Gastroesophageal sphincter (tissue), 4 donors: ENCODE measurements at regions not wholly inside any gene's neighbourhood (a gene's known extent, or its start where the extent isn't known, plus 50 kb on each side); places are given as distances from the start of the nearest gene placed in this dataset.
"Not testable (repeated sequence)": the region's sequence is repeated elsewhere in the genome, so short reads cannot be mapped to it uniquely, and the experiment has no call there.

ENCODE experiments used
- ATAC-seq: fragments of 150-250 bp; one replicate; pipeline ENCODE4 v1.9.1; 2016; ENCODE audit warnings: mild to moderate bottlenecking, moderate library complexity
- H3K27ac ChIP-seq, 4 donors: fragments of 200-600 bp; sonication (generic) in 3 of 4; 1 replicate in 3 of 4; 2 replicates in 1 of 4; pipeline ENCODE4 v1.5.1; 2016 to 2019
- H3K27me3 ChIP-seq: fragments of 200-600 bp; sonication (generic); one replicate; pipeline ENCODE4 v1.5.1; 2019
- H3K36me3 ChIP-seq, 2 donors: fragments of 200-600 bp; sonication (generic); one replicate each; pipeline ENCODE4 v1.5.1; 2019; ENCODE audit warnings: control low read depth in 1 of 2
- H3K4me1 ChIP-seq, 3 donors: fragments of 200-600 bp; sonication (generic); 1 replicate in 2 of 3; 2 replicates in 1 of 3; pipeline ENCODE4 v1.5.1; 2016 to 2019; ENCODE audit warnings: control low read depth in 2 of 3
- H3K4me3 ChIP-seq, 2 donors: fragments of 200-600 bp; sonication (generic); one replicate each; pipeline ENCODE4 v1.5.1; 2019; ENCODE audit warnings: mild to moderate bottlenecking in 1 of 2, moderate library complexity in 1 of 2
- H3K9me3 ChIP-seq, 3 donors: fragments of 200-600 bp; sonication (generic); one replicate each; pipeline ENCODE4 v1.5.1; 2017 to 2019; ENCODE audit warnings: control low read depth in 2 of 3
- EP300 ChIP-seq: sonication (generic); formaldehyde crosslinking; IDR thresholded peaks from one replicate; pipeline ENCODE4 v1.6.1; 2017; ENCODE audit warnings: antibody characterized with exemption, mild to moderate bottlenecking
- POLR2A ChIP-seq, 2 donors: fragments of 450-650 bp; IDR thresholded peaks; one replicate each; pipeline ENCODE4 v1.6.1; 2017; ENCODE audit warnings: antibody characterized with exemption in 2 of 2, mild to moderate bottlenecking in 2 of 2, moderate library complexity in 1 of 2
- POLR2AphosphoS5 ChIP-seq: sonication (generic); formaldehyde crosslinking; IDR thresholded peaks from one replicate; pipeline ENCODE4 v1.6.1; 2017; ENCODE audit warnings: antibody characterized with exemption
- WGBS, 2 donors: methylation state at CpG; one replicate each; pipeline ENCODE4 v1.1.5; 2018; ENCODE audit warnings: low coverage in 1 of 2; 5-methylcytosine and 5-hydroxymethylcytosine counted together
- TF ChIP-seq, protein P1 (sequence below), 4 experiments: fragments of 200-600 bp in 2 of 4; fragments of 450-650 bp in 2 of 4; sonication (generic) in 1 of 4; IDR thresholded peaks; one replicate each; pipeline ENCODE4 v1.5.1; 2017 to 2019; ENCODE audit warnings: antibody characterized with exemption in 4 of 4, mild to moderate bottlenecking in 2 of 4, moderate library complexity in 2 of 4

DNA sequence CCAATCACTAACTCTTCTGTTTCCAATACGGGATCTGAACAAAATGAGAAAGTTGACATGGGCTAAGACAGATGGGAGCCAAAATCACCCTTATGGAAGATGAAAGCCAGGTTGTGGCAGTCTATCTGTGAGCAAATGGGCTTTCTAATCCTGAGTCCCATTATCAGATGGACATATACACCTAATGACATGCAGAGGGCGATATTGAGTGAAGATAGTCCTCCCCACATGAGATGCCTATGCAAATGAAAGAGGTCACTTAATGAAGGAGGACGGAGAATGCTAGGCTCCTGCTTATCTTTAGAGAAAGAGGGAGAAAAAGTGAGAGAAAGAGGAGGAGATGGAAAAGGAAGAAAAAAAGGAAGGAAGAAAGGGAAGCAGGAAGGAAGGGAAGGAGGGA lies 547.5 kb downstream of the NLGN4X start:
- H3K27me3 ChIP-seq, result no peaks in the 10 kb centered on the region
- H3K4me1 ChIP-seq, result no peaks in the 10 kb centered on the region
- H3K27ac ChIP-seq, result no peak overlapping the region
- no peaks in the 10 kb centered on the region for H3K36me3 ChIP-seq
- no peak for ATAC-seq
- H3K9me3 ChIP-seq, result no peaks in the 10 kb centered on the region
- H3K4me3 ChIP-seq, result no peak overlapping the region
- 47 to 53% methylated on average over 3 of the region's 3 CpGs for WGBS, 2 donors
- TF ChIP-seq POLR2AphosphoS5 (no peak), POLR2A (IDR thresholded peaks at IDR 0.05) (no peak), EP300 (no peak)
- TF ChIP-seq, protein P1, sequence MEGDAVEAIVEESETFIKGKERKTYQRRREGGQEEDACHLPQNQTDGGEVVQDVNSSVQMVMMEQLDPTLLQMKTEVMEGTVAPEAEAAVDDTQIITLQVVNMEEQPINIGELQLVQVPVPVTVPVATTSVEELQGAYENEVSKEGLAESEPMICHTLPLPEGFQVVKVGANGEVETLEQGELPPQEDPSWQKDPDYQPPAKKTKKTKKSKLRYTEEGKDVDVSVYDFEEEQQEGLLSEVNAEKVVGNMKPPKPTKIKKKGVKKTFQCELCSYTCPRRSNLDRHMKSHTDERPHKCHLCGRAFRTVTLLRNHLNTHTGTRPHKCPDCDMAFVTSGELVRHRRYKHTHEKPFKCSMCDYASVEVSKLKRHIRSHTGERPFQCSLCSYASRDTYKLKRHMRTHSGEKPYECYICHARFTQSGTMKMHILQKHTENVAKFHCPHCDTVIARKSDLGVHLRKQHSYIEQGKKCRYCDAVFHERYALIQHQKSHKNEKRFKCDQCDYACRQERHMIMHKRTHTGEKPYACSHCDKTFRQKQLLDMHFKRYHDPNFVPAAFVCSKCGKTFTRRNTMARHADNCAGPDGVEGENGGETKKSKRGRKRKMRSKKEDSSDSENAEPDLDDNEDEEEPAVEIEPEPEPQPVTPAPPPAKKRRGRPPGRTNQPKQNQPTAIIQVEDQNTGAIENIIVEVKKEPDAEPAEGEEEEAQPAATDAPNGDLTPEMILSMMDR (IDR thresholded peaks at IDR 0.05), result no peak

DNA sequence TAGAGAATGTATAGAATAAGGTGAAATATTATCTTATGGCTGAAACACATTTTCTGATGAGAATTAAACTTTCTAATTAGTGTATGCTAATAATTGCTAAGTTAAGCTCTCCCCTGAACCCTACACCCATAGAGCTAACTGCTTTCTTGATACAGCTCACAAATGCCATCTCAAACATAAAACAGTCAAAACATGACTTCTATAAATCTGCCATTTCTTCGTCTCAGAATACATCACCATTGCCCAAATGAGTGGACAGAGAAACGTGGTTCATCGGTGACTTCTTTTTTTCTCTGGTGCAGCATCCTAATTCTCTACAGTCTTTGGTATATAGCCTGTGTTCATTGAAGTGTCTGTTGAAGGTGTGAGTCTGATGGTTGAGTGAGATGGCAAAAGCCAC lies 554.6 kb downstream of the NLGN4X start:
- no peaks in the 10 kb centered on the region for H3K27me3 ChIP-seq
- TF ChIP-seq, protein P1 (IDR thresholded peaks at IDR 0.05), result no peak
- TF ChIP-seq POLR2AphosphoS5 (no peak), EP300 (no peak), POLR2A (IDR thresholded peaks at IDR 0.05) (no peak)
- H3K27ac ChIP-seq, result no peak overlapping the region
- H3K4me3 ChIP-seq, result no peak overlapping the region
- no peaks in the 10 kb centered on the region for H3K9me3 ChIP-seq
- ATAC-seq, result no peak
- WGBS, 2 donors, result 50% methylated on average over 2 of the region's 3 CpGs; no CpG with 5 or more reads in 1 of the 2 donors
- no peaks in the 10 kb centered on the region for H3K36me3 ChIP-seq
- no peaks in the 10 kb centered on the region for H3K4me1 ChIP-seq

DNA sequence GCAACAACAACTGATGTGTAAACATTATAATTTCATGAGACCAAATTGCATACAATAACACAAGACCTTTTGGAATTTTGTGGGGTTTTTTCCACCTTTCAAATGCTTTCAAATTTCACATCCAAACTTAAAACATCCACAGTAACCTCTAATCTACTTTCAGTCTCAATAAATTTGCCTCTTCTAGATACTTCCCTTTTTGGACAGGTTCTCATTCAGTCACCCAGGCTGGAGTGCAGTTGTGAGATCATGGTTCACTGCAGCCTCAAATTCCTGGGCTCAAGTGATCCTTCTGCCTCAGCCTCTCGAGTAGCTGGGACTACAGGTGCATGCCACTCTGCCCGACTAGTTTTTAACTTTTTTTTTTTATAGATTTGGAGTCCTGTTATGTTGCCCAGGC lies 556.6 kb downstream of the NLGN4X start:
- no peak overlapping the region for H3K27ac ChIP-seq
- H3K36me3 ChIP-seq, result no peaks in the 10 kb centered on the region
- no peaks in the 10 kb centered on the region for H3K27me3 ChIP-seq
- TF ChIP-seq POLR2A (IDR thresholded peaks at IDR 0.05) (no peak), EP300 (no peak)
- TF ChIP-seq, protein P1 (IDR thresholded peaks at IDR 0.05), result no peak
- ATAC-seq, result no peak
- no peaks in the 10 kb centered on the region for H3K4me1 ChIP-seq
- 78 to 94% methylated on average over 2 of the region's 2 CpGs for WGBS, 2 donors
- no peaks in the 10 kb centered on the region for H3K9me3 ChIP-seq
- H3K4me3 ChIP-seq, result no peak overlapping the region

DNA sequence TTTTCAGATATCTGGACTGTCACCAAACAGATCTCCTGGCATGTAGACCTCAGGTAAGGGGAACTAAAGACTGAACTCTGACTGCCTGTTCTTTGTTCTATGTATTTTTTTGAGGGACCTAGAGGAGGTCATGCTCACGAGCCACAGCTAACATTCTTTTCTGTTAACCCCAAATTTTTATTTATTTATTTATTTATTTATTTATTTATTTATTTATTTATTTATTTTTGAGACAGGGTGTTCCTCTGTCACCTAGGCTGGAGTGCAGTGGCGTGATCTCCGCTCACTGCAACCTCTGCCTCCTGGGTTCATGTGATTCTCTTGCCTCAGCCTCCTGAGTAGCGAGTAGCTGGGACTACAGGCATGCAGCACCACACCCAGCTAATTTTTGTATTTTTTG lies 562.0 kb downstream of the NLGN4X start:
- WGBS, 2 donors, result 57 to 81% methylated on average over 1 to 2 of the region's 4 CpGs
- H3K4me3 ChIP-seq, result not testable (repeated sequence)

DNA sequence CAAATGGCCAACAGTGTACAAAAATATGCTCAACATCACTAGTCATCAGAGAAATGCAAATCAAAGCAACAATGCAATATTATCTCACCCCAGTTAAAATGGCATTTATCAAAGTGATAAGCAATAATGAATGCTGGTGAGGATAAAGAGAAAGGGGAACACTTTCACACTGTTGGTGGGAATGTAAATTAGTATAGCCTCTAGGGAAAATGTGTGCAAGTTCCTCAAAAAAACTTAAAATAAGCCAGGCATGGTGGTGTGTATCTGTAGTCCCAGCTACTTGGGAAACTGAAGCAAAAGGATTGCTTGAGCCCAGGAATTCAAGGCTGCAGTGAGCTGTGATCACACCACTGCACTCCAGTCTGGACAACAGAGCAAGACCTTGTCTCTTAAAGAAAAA lies 572.1 kb downstream of the NLGN4X start:
- Histone ChIP-seq H3K27ac (no peak overlapping the region), H3K4me1 (no peaks in the 10 kb centered on the region), H3K36me3 (no peaks in the 10 kb centered on the region), H3K27me3 (no peaks in the 10 kb centered on the region), H3K9me3 (no peaks in the 10 kb centered on the region), H3K4me3 (no peak overlapping the region)
- TF ChIP-seq POLR2A (IDR thresholded peaks at IDR 0.05) (no peak), POLR2AphosphoS5 (no peak), EP300 (no peak)
- TF ChIP-seq, protein P1 (IDR thresholded peaks at IDR 0.05), result no peak
- no peak for ATAC-seq

More for the DNA sequence above, 562.0 kb downstream of the NLGN4X start:
- H3K27me3 ChIP-seq, H3K4me1 ChIP-seq, H3K9me3 ChIP-seq, H3K36me3 ChIP-seq, ATAC-seq, H3K27ac ChIP-seq: not testable (repeated sequence)

DNA sequence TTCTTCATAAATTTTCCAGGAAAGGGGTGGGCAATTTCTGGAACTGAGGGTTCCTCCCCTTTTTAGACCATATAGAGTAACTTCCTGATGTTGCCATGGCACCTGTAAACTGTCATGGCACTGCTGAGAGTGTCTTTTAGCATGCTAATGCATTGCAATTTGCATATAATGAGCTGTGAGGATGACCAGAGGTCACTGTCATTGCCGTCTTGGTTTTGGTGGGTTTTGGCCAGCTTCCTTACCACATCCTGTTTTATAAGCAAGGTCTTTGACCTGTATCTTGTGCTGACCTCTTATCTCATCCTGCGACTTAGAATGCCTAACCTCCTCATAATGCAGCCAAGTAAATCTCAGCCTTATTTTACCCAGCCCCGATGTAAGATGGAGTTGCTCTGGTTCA lies 577.8 kb downstream of the NLGN4X start:
- TF ChIP-seq EP300 (no peak), POLR2AphosphoS5 (no peak), POLR2A (IDR thresholded peaks at IDR 0.05) (no peak)
- TF ChIP-seq, protein P1 (IDR thresholded peaks at IDR 0.05), result no peak
- no peaks in the 10 kb centered on the region for H3K4me1 ChIP-seq
- no peaks in the 10 kb centered on the region for H3K36me3 ChIP-seq
- H3K9me3 ChIP-seq, result no peaks in the 10 kb centered on the region
- WGBS, 2 donors, result 33 to 67% methylated on average over 1 to 2 of the region's 3 CpGs
- no peak overlapping the region for H3K4me3 ChIP-seq
- ATAC-seq, result no peak
- H3K27ac ChIP-seq, result no peak overlapping the region
- no peaks in the 10 kb centered on the region for H3K27me3 ChIP-seq
